ENCODE measurements at regions not wholly inside any gene's neighbourhood (a gene's known extent, or its start where the extent isn't known, plus 50 kb on each side); places are given as distances from the start of the nearest gene placed in this dataset.

- TF ChIP-seq CTCF (IDR thresholded peaks at IDR 0.05) = no peak
- TF ChIP-seq EZH2 (IDR thresholded peaks at IDR 0.05) = no peak
Measured at GRCh38 chr7:26493737-26494428, 202.2 kb downstream of the SNX10 start.

Data from neural progenitor cell (in vitro differentiated cells).